MM.1S (cell line): ENCODE measurements at regions not wholly inside any gene's neighbourhood (a gene's known extent, or its start where the extent isn't known, plus 50 kb on each side); places are given as distances from the start of the nearest gene placed in this dataset.

Source experiments
- DNase-seq: peaks from one replicate; pipeline ENCODE4 v3.0.0-alpha.2; 2015
- H2AFZ ChIP-seq: fragments of 300-600 bp; sonication (generic); 2 replicates; pipeline ENCODE4 v1.6.0; 2016; ENCODE audit warnings: antibody characterized with exemption, low read length
- H3F3A ChIP-seq: fragments of 300-600 bp; sonication (generic); 2 replicates; pipeline ENCODE4 v1.6.1; 2016; ENCODE audit warnings: mild to moderate bottlenecking, antibody characterized with exemption, low read length, moderate library complexity, mixed read lengths; ENCODE audit not compliant: insufficient read depth
- H3K27ac ChIP-seq: fragments of 300-600 bp; sonication (generic); 2 replicates; pipeline ENCODE4 v1.5.1; 2016; ENCODE audit warnings: mild to moderate bottlenecking, low read length
- H3K27me3 ChIP-seq: fragments of 300-600 bp; sonication (generic); replicated peaks from 2 replicates; pipeline ENCODE4 v1.6.0; 2016; ENCODE audit warnings: low read length; ENCODE audit not compliant: insufficient read depth
- H3K36me3 ChIP-seq: fragments of 300-600 bp; sonication (generic); replicated peaks from 2 replicates; pipeline ENCODE4 v1.6.1; 2016; ENCODE audit warnings: mild to moderate bottlenecking, low read length, mixed read lengths; ENCODE audit not compliant: insufficient read depth
- H3K4me1 ChIP-seq: fragments of 300-600 bp; sonication (generic); 2 replicates; pipeline ENCODE4 v1.6.1; 2016; ENCODE audit warnings: low read length, mixed read lengths
- H3K4me2 ChIP-seq: fragments of 300-600 bp; sonication (generic); 2 replicates; pipeline ENCODE4 v1.6.0; 2016; ENCODE audit warnings: low read depth, low read length
- H3K4me3 ChIP-seq: fragments of 300-600 bp; sonication (generic); 2 replicates; pipeline ENCODE4 v1.5.1; 2016; ENCODE audit warnings: low read length, mixed read lengths
- H3K79me2 ChIP-seq: fragments of 300-600 bp; sonication (generic); 2 replicates; pipeline ENCODE4 v1.6.1; 2016; ENCODE audit warnings: mixed run types, low read length, mixed read lengths
- H3K9ac ChIP-seq: fragments of 300-600 bp; sonication (generic); 2 replicates; pipeline ENCODE4 v1.6.1; 2016; ENCODE audit warnings: low read length, mixed read lengths
- H3K9me2 ChIP-seq: fragments of 300-600 bp; sonication (generic); replicated peaks from 2 replicates; pipeline ENCODE4 v1.6.1; 2016; ENCODE audit warnings: mild to moderate bottlenecking, low read length, mixed read lengths; ENCODE audit not compliant: insufficient read depth
- H3K9me3 ChIP-seq: fragments of 300-600 bp; sonication (generic); replicated peaks from 2 replicates; pipeline ENCODE4 v1.6.1; 2016; ENCODE audit warnings: mild to moderate bottlenecking, low read length, mixed read lengths; ENCODE audit not compliant: insufficient read depth
- H4K20me1 ChIP-seq: fragments of 300-600 bp; sonication (generic); 2 replicates; pipeline ENCODE4 v1.6.1; 2016; ENCODE audit warnings: mild to moderate bottlenecking, low read length, moderate library complexity, mixed read lengths; ENCODE audit not compliant: insufficient read depth
- EZH2 ChIP-seq: fragments of 300-600 bp; sonication (generic); optimal IDR thresholded peaks from 2 replicates; pipeline ENCODE3; 2017; ENCODE audit warnings: low read depth, mild to moderate bottlenecking, antibody characterized with exemption, low read length, mixed read lengths
- EZH2phosphoT487 ChIP-seq: fragments of 300-600 bp; sonication (generic); IDR thresholded peaks from 2 replicates; pipeline ENCODE4 v1.6.1; 2018; ENCODE audit warnings: antibody characterized with exemption, low read length
- TF ChIP-seq, protein P1 (sequence below): fragments of 300-600 bp; sonication (generic); IDR thresholded peaks from 2 replicates; pipeline ENCODE4 v1.5.1; 2016; ENCODE audit warnings: antibody characterized with exemption, low read length, mixed read lengths

DNA sequence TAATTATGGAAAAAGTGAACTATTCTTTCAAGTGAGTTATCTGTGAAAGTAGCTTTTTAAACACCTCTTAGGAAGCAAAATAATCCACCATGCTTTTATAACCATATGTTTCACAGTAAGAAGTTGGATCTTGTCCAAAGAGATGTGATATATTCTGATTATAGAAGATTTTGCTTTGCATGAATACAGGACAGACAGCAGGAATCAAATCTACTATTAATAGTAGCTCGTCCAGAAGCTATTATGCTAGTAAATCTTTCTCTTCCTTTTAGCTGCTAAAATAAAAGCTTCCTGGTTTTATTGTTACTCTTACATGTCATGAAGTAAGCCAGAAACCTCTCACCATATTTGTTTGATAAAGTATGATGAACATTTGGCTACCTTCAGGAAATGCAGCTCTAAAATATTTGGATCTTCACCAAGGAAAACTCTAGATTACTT lies 257.0 kb downstream of the IPO8 start:
- H3K9ac ChIP-seq, result no peak overlapping the region
- H3K9me2 ChIP-seq, result no peaks in the 10 kb centered on the region
- no peaks in the 10 kb centered on the region for H3K36me3 ChIP-seq
- H4K20me1 ChIP-seq, result no peaks in the 10 kb centered on the region
- H3K27me3 ChIP-seq, result no peaks in the 10 kb centered on the region
- no peak overlapping the region for H3K4me2 ChIP-seq
- H3K79me2 ChIP-seq, result no peaks in the 10 kb centered on the region
- DNase-seq, result no peak
- H2AFZ ChIP-seq, result no peak overlapping the region
- H3K27ac ChIP-seq, result no peak overlapping the region
- no peaks in the 10 kb centered on the region for H3K4me1 ChIP-seq
- H3K4me3 ChIP-seq, result no peak overlapping the region
- H3F3A ChIP-seq, result no peaks in the 10 kb centered on the region
- no peak for TF ChIP-seq EZH2phosphoT487
- TF ChIP-seq EZH2, result no peak
- TF ChIP-seq, protein P1, sequence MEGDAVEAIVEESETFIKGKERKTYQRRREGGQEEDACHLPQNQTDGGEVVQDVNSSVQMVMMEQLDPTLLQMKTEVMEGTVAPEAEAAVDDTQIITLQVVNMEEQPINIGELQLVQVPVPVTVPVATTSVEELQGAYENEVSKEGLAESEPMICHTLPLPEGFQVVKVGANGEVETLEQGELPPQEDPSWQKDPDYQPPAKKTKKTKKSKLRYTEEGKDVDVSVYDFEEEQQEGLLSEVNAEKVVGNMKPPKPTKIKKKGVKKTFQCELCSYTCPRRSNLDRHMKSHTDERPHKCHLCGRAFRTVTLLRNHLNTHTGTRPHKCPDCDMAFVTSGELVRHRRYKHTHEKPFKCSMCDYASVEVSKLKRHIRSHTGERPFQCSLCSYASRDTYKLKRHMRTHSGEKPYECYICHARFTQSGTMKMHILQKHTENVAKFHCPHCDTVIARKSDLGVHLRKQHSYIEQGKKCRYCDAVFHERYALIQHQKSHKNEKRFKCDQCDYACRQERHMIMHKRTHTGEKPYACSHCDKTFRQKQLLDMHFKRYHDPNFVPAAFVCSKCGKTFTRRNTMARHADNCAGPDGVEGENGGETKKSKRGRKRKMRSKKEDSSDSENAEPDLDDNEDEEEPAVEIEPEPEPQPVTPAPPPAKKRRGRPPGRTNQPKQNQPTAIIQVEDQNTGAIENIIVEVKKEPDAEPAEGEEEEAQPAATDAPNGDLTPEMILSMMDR, result no peak
- no peaks in the 10 kb centered on the region for H3K9me3 ChIP-seq

DNA sequence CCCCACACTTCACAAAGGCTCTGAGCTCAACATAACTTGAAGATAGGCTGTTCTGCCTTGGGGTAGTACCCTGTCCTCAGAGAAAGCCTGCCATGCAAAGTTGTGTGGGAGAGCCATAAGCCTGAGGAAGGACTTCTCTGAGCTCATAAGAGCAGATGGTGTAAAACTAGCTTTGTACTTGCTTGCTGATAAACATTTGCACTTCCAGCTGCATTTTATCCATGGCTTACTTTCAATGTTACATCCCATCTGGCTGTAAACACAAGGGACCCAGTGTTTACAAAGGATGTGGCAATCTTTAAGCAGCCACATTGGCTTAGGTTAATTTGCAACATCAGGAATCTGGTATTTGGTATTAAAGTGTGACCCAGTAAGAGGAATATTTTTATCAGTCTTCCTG lies 258.1 kb downstream of the IPO8 start:
- Histone ChIP-seq H3K36me3 (no peaks in the 10 kb centered on the region), H3K9ac (no peak overlapping the region), H3K4me3 (no peak overlapping the region), H3K27ac (no peak overlapping the region), H3K9me3 (no peaks in the 10 kb centered on the region), H4K20me1 (no peaks in the 10 kb centered on the region), H2AFZ (no peak overlapping the region), H3K4me1 (no peaks in the 10 kb centered on the region), H3K4me2 (no peak overlapping the region), H3K79me2 (no peaks in the 10 kb centered on the region), H3K27me3 (no peaks in the 10 kb centered on the region), H3F3A (no peaks in the 10 kb centered on the region), H3K9me2 (no peaks in the 10 kb centered on the region)
- no peak for TF ChIP-seq EZH2
- DNase-seq, result no peak

DNA sequence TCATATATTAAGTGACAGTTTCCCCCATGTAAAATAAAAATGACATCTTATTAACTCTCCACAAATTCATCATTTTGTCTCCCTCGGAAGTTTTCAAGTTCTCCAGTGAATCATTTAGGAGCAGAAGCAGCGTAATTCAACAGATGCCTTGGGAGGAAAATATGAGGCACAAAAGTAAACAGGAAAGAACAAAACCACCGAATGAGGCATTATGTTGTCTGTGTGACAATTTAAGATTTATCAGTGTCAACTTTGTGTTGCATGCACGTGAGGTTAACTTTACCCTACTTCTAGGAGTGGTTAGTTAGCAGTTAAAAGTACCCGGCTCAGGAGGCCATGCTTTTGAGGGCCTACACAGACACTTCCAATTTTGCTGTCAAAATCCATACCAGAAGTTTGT lies 258.6 kb downstream of the IPO8 start:
- no peaks in the 10 kb centered on the region for H3F3A ChIP-seq
- no peaks in the 10 kb centered on the region for H4K20me1 ChIP-seq
- H3K27me3 ChIP-seq, result no peaks in the 10 kb centered on the region
- TF ChIP-seq EZH2, result no peak
- TF ChIP-seq, protein P1, result no peak
- no peak for TF ChIP-seq EZH2phosphoT487
- no peaks in the 10 kb centered on the region for H3K4me1 ChIP-seq
- H3K36me3 ChIP-seq, result no peaks in the 10 kb centered on the region
- DNase-seq, result no peak
- no peak overlapping the region for H3K27ac ChIP-seq
- H3K4me2 ChIP-seq, result no peak overlapping the region
- no peaks in the 10 kb centered on the region for H3K9me2 ChIP-seq
- H3K4me3 ChIP-seq, result no peak overlapping the region
- no peak overlapping the region for H3K9ac ChIP-seq
- no peaks in the 10 kb centered on the region for H3K9me3 ChIP-seq
- H2AFZ ChIP-seq, result no peak overlapping the region
- no peaks in the 10 kb centered on the region for H3K79me2 ChIP-seq

DNA sequence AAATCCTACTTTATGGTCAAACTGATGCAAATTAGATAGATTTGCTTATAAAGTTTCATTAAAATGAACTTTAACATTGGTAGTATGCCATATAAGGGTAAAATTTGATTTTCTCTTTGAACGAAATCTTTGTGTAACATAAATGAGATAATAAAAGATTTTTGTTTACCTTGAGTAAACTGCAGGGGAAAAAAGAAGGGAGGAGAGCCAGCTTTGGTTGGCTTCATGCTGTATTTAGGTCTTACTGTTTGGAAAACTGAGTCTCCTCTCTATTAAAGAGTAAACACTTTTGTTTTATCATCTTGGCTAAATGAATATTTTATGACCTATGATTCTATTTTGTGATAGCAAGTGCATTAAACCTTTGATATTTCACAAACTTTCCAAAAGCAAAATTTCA lies 267.6 kb downstream of the IPO8 start:
- H4K20me1 ChIP-seq, result no peaks in the 10 kb centered on the region
- H3K27ac ChIP-seq, result no peak overlapping the region
- no peak overlapping the region for H3K9ac ChIP-seq
- H3F3A ChIP-seq, result no peaks in the 10 kb centered on the region
- no peak overlapping the region for H3K4me2 ChIP-seq
- no peaks in the 10 kb centered on the region for H3K9me2 ChIP-seq
- H3K27me3 ChIP-seq, result no peaks in the 10 kb centered on the region
- no peaks in the 10 kb centered on the region for H3K9me3 ChIP-seq
- H3K4me3 ChIP-seq, result no peak overlapping the region
- TF ChIP-seq EZH2phosphoT487, result no peak
- TF ChIP-seq EZH2, result no peak
- TF ChIP-seq, protein P1, result no peak
- H3K36me3 ChIP-seq, result no peaks in the 10 kb centered on the region
- no peaks in the 10 kb centered on the region for H3K4me1 ChIP-seq
- no peak for DNase-seq
- no peaks in the 10 kb centered on the region for H3K79me2 ChIP-seq
- no peak overlapping the region for H2AFZ ChIP-seq
